ENCODE measurements at regions not wholly inside any gene's neighbourhood (a gene's known extent, or its start where the extent isn't known, plus 50 kb on each side); places are given as distances from the start of the nearest gene placed in this dataset.

GRCh38 chr4:152165846-152166245 is 370.0 kb downstream of the FBXW7 start:
- H4K20me1 ChIP-seq (ENCODE audit: insufficient read depth, low read length, poor library complexity, severe bottlenecking), result no peaks in the 10 kb centered on the region
- TF ChIP-seq EZH2phosphoT487 (IDR thresholded peaks at IDR 0.05; ENCODE audit: borderline replicate concordance), result no peak
- TF ChIP-seq, protein P1, sequence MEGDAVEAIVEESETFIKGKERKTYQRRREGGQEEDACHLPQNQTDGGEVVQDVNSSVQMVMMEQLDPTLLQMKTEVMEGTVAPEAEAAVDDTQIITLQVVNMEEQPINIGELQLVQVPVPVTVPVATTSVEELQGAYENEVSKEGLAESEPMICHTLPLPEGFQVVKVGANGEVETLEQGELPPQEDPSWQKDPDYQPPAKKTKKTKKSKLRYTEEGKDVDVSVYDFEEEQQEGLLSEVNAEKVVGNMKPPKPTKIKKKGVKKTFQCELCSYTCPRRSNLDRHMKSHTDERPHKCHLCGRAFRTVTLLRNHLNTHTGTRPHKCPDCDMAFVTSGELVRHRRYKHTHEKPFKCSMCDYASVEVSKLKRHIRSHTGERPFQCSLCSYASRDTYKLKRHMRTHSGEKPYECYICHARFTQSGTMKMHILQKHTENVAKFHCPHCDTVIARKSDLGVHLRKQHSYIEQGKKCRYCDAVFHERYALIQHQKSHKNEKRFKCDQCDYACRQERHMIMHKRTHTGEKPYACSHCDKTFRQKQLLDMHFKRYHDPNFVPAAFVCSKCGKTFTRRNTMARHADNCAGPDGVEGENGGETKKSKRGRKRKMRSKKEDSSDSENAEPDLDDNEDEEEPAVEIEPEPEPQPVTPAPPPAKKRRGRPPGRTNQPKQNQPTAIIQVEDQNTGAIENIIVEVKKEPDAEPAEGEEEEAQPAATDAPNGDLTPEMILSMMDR (conservative IDR thresholded peaks at IDR 0.05; ENCODE audit: low read length), result no peak

GRCh38 chr4:152165146-152165545 is 370.7 kb downstream of the FBXW7 start:
- Histone ChIP-seq H2AFZ (ENCODE audit: low read length) (no peak overlapping the region), H3K9me2 (replicated peaks; ENCODE audit: low read depth, low read length) (no peaks in the 10 kb centered on the region), H3K4me3 (ENCODE audit: low read length, poor library complexity, severe bottlenecking) (no peak overlapping the region), H3K9ac (ENCODE audit: low read depth, low read length, poor library complexity, severe bottlenecking) (no peak overlapping the region), H3K9me3 (ENCODE audit: insufficient read depth, low read depth, low read length) (no peaks in the 10 kb centered on the region), H3K4me1 (ENCODE audit: insufficient read depth, low read length, poor library complexity, severe bottlenecking) (no peaks in the 10 kb centered on the region), H3K36me3 (ENCODE audit: insufficient read depth, low read length) (no peaks in the 10 kb centered on the region), H3K27me3 (ENCODE audit: insufficient read depth, low read length, poor library complexity, severe bottlenecking) (no peaks in the 10 kb centered on the region), H3F3A (ENCODE audit: low read depth) (no peaks in the 10 kb centered on the region), H4K20me1 (ENCODE audit: insufficient read depth, low read length, poor library complexity, severe bottlenecking) (no peaks in the 10 kb centered on the region), H3K4me2 (ENCODE audit: low read depth, low read length, poor library complexity, severe bottlenecking) (no peak overlapping the region), H3K79me2 (ENCODE audit: insufficient read depth, low read length) (no peaks in the 10 kb centered on the region)
- no peak for TF ChIP-seq EZH2phosphoT487 (IDR thresholded peaks at IDR 0.05; ENCODE audit: borderline replicate concordance)
- TF ChIP-seq, protein P1 (conservative IDR thresholded peaks at IDR 0.05; ENCODE audit: low read length), result no peak

More at GRCh38 chr4:152165846-152166245, 370.0 kb downstream of the FBXW7 start:
- no peaks in the 10 kb centered on the region for H3K4me1 ChIP-seq (ENCODE audit: insufficient read depth, low read length, poor library complexity, severe bottlenecking)
- no peak overlapping the region for H2AFZ ChIP-seq (ENCODE audit: low read length)
- no peaks in the 10 kb centered on the region for H3F3A ChIP-seq (ENCODE audit: low read depth)
- H3K9ac ChIP-seq (ENCODE audit: low read depth, low read length, poor library complexity, severe bottlenecking), result no peak overlapping the region
- no peaks in the 10 kb centered on the region for H3K9me2 ChIP-seq (replicated peaks; ENCODE audit: low read depth, low read length)
- H3K4me3 ChIP-seq (ENCODE audit: low read length, poor library complexity, severe bottlenecking), result no peak overlapping the region
- no peaks in the 10 kb centered on the region for H3K36me3 ChIP-seq (ENCODE audit: insufficient read depth, low read length)
- H3K79me2 ChIP-seq (ENCODE audit: insufficient read depth, low read length), result no peaks in the 10 kb centered on the region
- H3K9me3 ChIP-seq (ENCODE audit: insufficient read depth, low read depth, low read length), result no peaks in the 10 kb centered on the region
- H3K27me3 ChIP-seq (ENCODE audit: insufficient read depth, low read length, poor library complexity, severe bottlenecking), result no peaks in the 10 kb centered on the region
- H3K4me2 ChIP-seq (ENCODE audit: low read depth, low read length, poor library complexity, severe bottlenecking), result no peak overlapping the region

DNA sequence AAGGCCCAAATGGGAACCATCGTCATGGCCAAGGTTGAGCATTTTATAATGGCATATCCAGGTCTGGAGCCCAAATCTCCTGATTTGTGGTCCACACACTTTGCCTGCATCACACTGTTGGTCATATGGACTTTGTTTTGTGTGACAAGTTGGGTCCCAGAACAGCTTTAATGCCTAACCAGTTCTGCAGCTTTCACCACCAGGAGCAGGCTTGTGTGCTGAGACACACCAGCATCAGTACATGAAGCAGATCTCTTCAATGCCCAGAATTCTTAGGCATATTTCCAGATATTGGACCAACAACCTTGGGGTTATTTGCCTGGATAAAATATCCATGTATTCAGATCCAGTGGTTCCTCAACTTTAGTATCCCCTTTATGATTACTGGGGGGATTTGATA is 371.3 kb downstream of the FBXW7 start:
- Histone ChIP-seq H3K4me3 (ENCODE audit: low read length, poor library complexity, severe bottlenecking) (no peak overlapping the region), H3K9ac (ENCODE audit: low read depth, low read length, poor library complexity, severe bottlenecking) (no peak overlapping the region), H4K20me1 (ENCODE audit: insufficient read depth, low read length, poor library complexity, severe bottlenecking) (no peaks in the 10 kb centered on the region), H2AFZ (ENCODE audit: low read length) (no peak overlapping the region), H3F3A (ENCODE audit: low read depth) (no peaks in the 10 kb centered on the region), H3K4me1 (ENCODE audit: insufficient read depth, low read length, poor library complexity, severe bottlenecking) (no peaks in the 10 kb centered on the region), H3K36me3 (ENCODE audit: insufficient read depth, low read length) (no peaks in the 10 kb centered on the region), H3K79me2 (ENCODE audit: insufficient read depth, low read length) (no peaks in the 10 kb centered on the region), H3K4me2 (ENCODE audit: low read depth, low read length, poor library complexity, severe bottlenecking) (no peak overlapping the region), H3K9me3 (ENCODE audit: insufficient read depth, low read depth, low read length) (no peaks in the 10 kb centered on the region), H3K9me2 (replicated peaks; ENCODE audit: low read depth, low read length) (no peaks in the 10 kb centered on the region), H3K27me3 (ENCODE audit: insufficient read depth, low read length, poor library complexity, severe bottlenecking) (no peaks in the 10 kb centered on the region)
- no peak for TF ChIP-seq EZH2phosphoT487 (IDR thresholded peaks at IDR 0.05; ENCODE audit: borderline replicate concordance)
- TF ChIP-seq, protein P1 (conservative IDR thresholded peaks at IDR 0.05; ENCODE audit: low read length), result no peak

All from Loucy (cell line).